Hepatocyte (in vitro differentiated cells): ENCODE measurements at regions not wholly inside any gene's neighbourhood (a gene's known extent, or its start where the extent isn't known, plus 50 kb on each side); places are given as distances from the start of the nearest gene placed in this dataset.

Experiments
- CTCF ChIP-seq: fragments of 200-600 bp; sonication (generic); IDR thresholded peaks from 2 replicates; pipeline ENCODE4 v1.5.1; 2016; ENCODE audit warnings: antibody characterized with exemption, mild to moderate bottlenecking; ENCODE audit not compliant: poor library complexity
- EZH2 ChIP-seq: fragments of 200-600 bp; sonication (generic); IDR thresholded peaks from 2 replicates; pipeline ENCODE4 v1.6.1; 2016; ENCODE audit warnings: antibody characterized with exemption, mild to moderate bottlenecking, borderline replicate concordance
- EZH2phosphoT487 ChIP-seq: fragments of 200-600 bp; sonication (generic); IDR thresholded peaks from one replicate; pipeline ENCODE4 v1.6.1; 2018; ENCODE audit warnings: antibody characterized with exemption, mild to moderate bottlenecking, low read depth, moderate library complexity; ENCODE audit not compliant: unreplicated experiment, severe bottlenecking

GRCh38 chr10:90317172-90317571 lies 540.7 kb downstream of the HTR7 start:
- TF ChIP-seq CTCF (no peak), EZH2 (no peak), EZH2phosphoT487 (no peak)
